Mucosa of descending colon (tissue), 3 donors: ENCODE measurements at regions not wholly inside any gene's neighbourhood (a gene's known extent, or its start where the extent isn't known, plus 50 kb on each side); places are given as distances from the start of the nearest gene placed in this dataset.

Experiments
- ATAC-seq: fragments of 200-7000 bp; cut with Tn5 transposase; one replicate; pipeline ENCODE4 v1.9.1; 2020; ENCODE audit warnings: mild to moderate bottlenecking, moderate library complexity
- DNase-seq, 3 donors: peaks; one replicate each; pipeline ENCODE4 v3.0.0-alpha.2; 2020
- H3K36me3 ChIP-seq: fragments of 200-600 bp; one replicate; pipeline ENCODE4 v1.8.0; 2021; ENCODE audit warnings: low read depth, mild to moderate bottlenecking
- H3K4me1 ChIP-seq: fragments of 200-600 bp; one replicate; pipeline ENCODE4 v1.8.0; 2021; ENCODE audit warnings: low read depth, mild to moderate bottlenecking
- H3K4me3 ChIP-seq: fragments of 200-600 bp; one replicate; pipeline ENCODE4 v1.8.0; 2021; ENCODE audit warnings: mild to moderate bottlenecking
- H3K9me3 ChIP-seq: fragments of 200-600 bp; one replicate; pipeline ENCODE4 v1.8.0; 2021; ENCODE audit warnings: mild to moderate bottlenecking
- CTCF ChIP-seq: fragments of 200-600 bp; IDR thresholded peaks from one replicate; pipeline ENCODE4 v1.8.0; 2022; ENCODE audit warnings: antibody characterized with exemption, mild to moderate bottlenecking
- intact Hi-C, 2 donors: fragments of 100-400 bp; cut with DNase I in 1 of 2; cut with micrococcal nuclease in 1 of 2; formaldehyde crosslinking; loops; one replicate each; pipeline versions ENCODE4 v1.11.0 to v1.11.1; 2022; cut with DNase I, micrococcal nuclease
- donor health status: DM: no; HTN: no; CAD: no; lungs with moderate emphysema.
- donor health status: DM: no; HTN: no; CAD: no.
- donor health status: DM: no; HTN: yes; CAD: no.

DNA sequence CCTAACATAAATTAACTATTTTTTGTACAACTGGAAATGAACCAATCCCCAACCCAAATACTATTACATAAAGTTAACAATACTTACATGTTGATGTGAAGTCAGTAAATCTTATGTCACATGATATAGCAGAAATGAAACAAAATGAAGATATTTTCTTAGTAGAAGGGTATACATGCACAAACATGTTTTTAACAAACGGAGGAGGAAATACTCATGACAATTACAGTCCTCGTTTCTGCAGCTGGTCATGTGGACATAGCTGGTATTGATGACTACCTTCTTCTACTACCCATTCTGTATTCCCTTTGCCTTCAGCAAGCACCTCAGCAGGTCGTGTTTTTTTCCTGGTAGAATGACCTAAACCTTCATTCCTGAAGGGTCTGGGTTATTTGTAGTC is 252.3 kb downstream of the HTR7 start:
- Histone ChIP-seq H3K4me3 (no peak overlapping the region), H3K4me1 (no peaks in the 10 kb centered on the region), H3K9me3 (no peaks in the 10 kb centered on the region), H3K36me3 (no peaks in the 10 kb centered on the region)
- ATAC-seq (no peak), DNase-seq (no peak)
- TF ChIP-seq CTCF, result no peak
- intact Hi-C loops, result no loop called here

- intact Hi-C loops, result no loop called here
- Histone ChIP-seq H3K9me3 (no peaks in the 10 kb centered on the region), H3K4me3 (no peak overlapping the region), H3K4me1 (no peaks in the 10 kb centered on the region), H3K36me3 (no peaks in the 10 kb centered on the region)
- ATAC-seq, result no peak
- DNase-seq, result no peak
- TF ChIP-seq CTCF, result no peak
These were observed 245.6 kb downstream of the HTR7 start for GRCh38 chr10:90612276-90612675.

GRCh38 chr10:90614631-90615030 is 243.2 kb downstream of the HTR7 start:
- Histone ChIP-seq H3K4me3 (no peak overlapping the region), H3K9me3 (no peaks in the 10 kb centered on the region), H3K4me1 (no peaks in the 10 kb centered on the region), H3K36me3 (no peaks in the 10 kb centered on the region)
- intact Hi-C loops, result no loop called here
- TF ChIP-seq CTCF, result no peak
- ATAC-seq (no peak), DNase-seq (no peak)

DNA sequence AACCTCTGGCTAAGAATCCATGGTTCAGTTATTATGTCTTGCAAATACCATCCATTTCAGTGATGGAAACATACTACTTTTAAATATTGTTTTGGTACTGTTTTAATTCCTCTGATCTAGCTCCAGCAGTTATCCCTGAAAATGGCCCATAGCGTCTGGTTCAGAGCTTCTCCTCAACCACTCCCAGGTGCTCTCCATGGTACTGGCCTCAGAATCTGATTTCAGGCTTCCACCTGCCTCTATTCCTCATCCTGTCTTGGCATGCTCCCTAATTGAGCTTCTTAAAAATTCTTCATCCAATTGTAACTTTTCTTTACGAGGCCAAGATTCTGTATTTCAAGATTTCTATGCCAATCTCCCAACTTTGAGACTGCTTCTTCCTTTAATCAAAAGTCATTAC is 236.3 kb downstream of the HTR7 start:
- intact Hi-C loops, result no loop called here
- H3K9me3 ChIP-seq, result no peaks in the 10 kb centered on the region
- H3K4me3 ChIP-seq, result no peak overlapping the region
- DNase-seq, result no peak
- TF ChIP-seq CTCF, result no peak
- H3K4me1 ChIP-seq, result no peaks in the 10 kb centered on the region
- ATAC-seq, result no peak
- H3K36me3 ChIP-seq, result no peaks in the 10 kb centered on the region

GRCh38 chr10:90635111-90635765 is 222.6 kb downstream of the HTR7 start:
- Histone ChIP-seq H3K9me3 (peaks cover 2% of the 10 kb centered on the region), H3K36me3 (no peaks in the 10 kb centered on the region), H3K4me1 (no peaks in the 10 kb centered on the region), H3K4me3 (no peak overlapping the region)
- TF ChIP-seq CTCF, result no peak
- intact Hi-C loops, result no loop called here
- DNase-seq (no peak), ATAC-seq (no peak)

- no peak overlapping the region for H3K4me3 ChIP-seq
- intact Hi-C loops, result no loop called here
- no peak for ATAC-seq
These were observed 217.1 kb downstream of the HTR7 start for GRCh38 chr10:90640756-90641155.

More at GRCh38 chr10:90640756-90641155, 217.1 kb downstream of the HTR7 start:
- Histone ChIP-seq H3K36me3 (no peaks in the 10 kb centered on the region), H3K9me3 (peaks cover 2% of the 10 kb centered on the region), H3K4me1 (no peaks in the 10 kb centered on the region)
- DNase-seq, result no peak
- TF ChIP-seq CTCF, result no peak
